Right renal pelvis (tissue), 4 donors: ENCODE measurements at regions not wholly inside any gene's neighbourhood (a gene's known extent, or its start where the extent isn't known, plus 50 kb on each side); places are given as distances from the start of the nearest gene placed in this dataset.

Experiments
- DNase-seq, 4 donors: peaks; one replicate each; pipeline ENCODE4 v3.0.0-alpha.2; 2013; ENCODE audit warnings: low read depth in 4 of 4, low spot score in 3 of 4, missing footprints in 1 of 4

GRCh38 chr10:10807106-10807505 is 210.6 kb upstream of the CELF2 start:
- no peak for DNase-seq

GRCh38 chr10:10811562-10811961 is 206.1 kb upstream of the CELF2 start:
- no peak for DNase-seq

DNA sequence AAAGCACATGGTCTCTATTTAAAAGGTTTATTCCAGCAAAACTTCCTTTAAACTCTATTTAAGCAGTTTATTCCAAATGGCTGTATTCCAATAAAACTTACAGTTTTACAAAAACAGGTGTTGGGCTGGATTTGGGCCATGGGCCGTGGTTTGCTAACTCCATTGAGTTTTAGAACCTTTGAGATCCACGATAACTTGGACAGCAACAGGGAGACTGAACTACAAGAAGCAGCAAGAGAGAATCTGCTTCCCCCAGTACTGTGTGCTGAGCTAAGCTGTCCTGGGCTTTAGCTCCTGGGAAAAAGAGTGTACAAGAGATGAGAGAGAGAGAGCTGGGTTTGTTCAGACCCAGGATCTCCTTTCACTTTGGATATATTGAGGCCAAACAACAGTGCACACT is 204.0 kb upstream of the CELF2 start:
- DNase-seq = no peak

- DNase-seq = no peak
Measured at GRCh38 chr10:10814069-10814468, 203.6 kb upstream of the CELF2 start.

DNA sequence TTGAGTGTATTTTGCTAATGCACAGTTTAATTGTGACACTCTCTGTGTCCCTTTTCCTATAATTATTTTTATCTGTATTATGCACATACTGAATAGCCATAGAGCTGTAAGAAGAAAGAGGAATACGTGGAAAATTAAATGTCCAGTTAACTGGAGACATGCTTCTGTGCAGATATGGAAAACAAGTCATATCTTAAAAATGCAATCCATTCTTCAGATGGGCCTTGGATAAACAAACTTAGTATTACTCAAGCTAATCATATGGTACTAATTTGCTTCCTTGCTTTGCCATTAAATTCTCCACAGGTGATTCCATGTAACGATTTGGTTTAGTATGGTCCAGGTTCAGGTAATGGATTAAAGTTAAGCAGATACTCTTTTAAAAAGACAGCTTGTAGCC is 201.2 kb upstream of the CELF2 start:
- no peak for DNase-seq

DNA sequence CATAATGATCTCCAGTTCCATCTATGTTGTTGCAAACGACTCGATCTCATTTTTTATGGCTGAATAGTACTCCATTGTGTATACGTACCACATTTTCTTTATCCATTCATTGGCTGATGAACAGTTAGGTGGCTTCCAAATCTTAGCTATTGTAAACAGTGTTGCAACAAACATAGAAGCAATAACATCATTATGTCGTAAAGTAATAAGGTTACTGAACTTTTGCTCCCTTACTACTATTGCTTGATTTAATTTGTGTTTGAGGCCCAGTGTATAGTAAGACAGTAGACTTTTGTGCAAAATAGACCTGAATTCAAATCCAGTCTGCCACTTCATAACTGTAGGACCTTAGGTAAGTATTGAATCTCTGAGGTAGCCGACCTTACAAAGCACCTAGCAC is 200.1 kb upstream of the CELF2 start:
- DNase-seq = no peak

DNA sequence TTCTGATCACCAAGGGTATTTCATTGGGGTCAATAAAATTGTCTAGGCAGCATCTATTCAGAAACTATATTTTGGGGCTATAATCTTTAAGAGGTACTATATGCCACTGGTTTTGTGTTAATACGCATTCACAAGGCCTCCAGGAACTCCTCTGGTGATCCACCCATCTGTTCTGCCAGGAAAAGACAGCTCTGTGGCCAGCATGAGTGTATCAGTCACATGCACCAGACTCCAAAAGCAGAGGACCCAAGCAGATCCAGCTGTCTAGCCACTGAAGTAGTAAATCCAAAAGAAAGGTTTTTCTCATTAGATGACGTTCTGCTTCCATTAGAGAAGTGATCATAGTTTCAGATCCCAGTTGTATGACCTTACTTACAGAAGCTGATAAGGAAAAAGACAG is 199.6 kb upstream of the CELF2 start:
- DNase-seq = no peak

GRCh38 chr10:10819206-10819856 is 198.3 kb upstream of the CELF2 start:
- DNase-seq = no peak

DNA sequence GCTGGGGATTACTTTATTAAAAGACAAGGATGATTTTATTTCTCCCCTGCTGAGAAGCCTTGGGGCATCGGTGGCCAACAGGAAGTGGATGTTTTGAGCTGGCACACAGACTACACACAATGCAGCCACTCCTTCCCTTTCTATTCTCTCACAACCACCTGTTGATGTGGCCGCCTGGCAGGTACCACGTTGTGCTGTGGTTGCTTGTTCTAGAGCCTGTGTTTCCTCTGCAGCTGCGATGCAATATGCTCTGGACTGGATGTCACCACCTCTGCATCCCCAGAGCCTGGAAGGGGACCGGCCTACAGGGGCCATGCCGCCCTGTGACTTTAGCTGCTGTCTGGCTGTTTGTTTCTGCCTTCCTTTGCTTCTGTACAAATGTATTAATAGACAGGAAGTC is 195.7 kb upstream of the CELF2 start:
- DNase-seq = no peak

- no peak for DNase-seq
Measured at GRCh38 chr10:10824591-10825148, 193.0 kb upstream of the CELF2 start.

GRCh38 chr10:10826125-10826524 is 191.5 kb upstream of the CELF2 start:
- DNase-seq = no peak

DNA sequence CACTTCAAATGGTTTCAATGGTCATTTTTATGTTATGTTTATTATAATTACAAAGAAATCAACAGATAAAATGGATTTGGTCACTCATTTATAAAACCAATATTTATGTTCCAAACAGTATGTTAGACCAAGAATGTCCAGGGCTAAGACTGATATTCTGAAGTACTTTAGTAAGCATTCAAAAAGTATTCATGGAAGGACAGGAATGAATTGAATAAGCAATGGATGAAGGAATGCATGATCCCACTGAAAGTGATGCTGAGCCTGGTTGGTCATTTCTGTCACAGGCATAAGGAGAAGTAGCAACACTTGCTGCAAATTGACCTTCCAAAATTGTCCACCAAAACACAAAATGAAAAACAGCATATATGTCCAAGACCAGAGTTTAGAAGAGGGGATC is 189.0 kb upstream of the CELF2 start:
- DNase-seq = no peak

- no peak for DNase-seq
Measured at GRCh38 chr10:10829576-10829975, 188.1 kb upstream of the CELF2 start.

GRCh38 chr10:10830293-10830986 is 187.2 kb upstream of the CELF2 start:
- no peak for DNase-seq

- DNase-seq = no peak
Measured at GRCh38 chr10:10831085-10831484, 186.6 kb upstream of the CELF2 start.

- no peak for DNase-seq
Measured at GRCh38 chr10:10833955-10834354, 183.7 kb upstream of the CELF2 start.

DNA sequence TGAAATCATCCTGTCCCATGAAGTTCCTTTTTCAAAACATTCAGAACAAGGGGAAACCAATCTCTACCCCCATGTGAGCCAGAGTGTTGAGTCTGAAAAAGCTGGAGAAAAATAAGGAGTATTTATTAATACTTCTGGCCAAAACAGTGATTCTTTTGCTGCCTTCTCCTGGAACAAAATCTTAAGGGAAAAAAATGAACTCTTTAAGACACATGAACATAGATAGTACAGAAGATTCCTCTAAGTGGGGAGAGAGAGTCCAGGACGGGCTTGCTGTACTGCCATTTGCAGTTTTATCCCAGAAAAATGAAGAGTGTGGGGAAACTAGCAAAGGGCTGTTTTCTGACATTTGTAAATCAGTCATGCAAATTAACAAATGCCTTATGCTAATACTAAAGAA is 173.4 kb upstream of the CELF2 start:
- DNase-seq = no peak

GRCh38 chr10:10845185-10845584 is 172.5 kb upstream of the CELF2 start:
- DNase-seq = no peak

- DNase-seq = no peak
Measured at GRCh38 chr10:10845826-10846503, 171.7 kb upstream of the CELF2 start.

GRCh38 chr10:10846504-10846900 is 171.2 kb upstream of the CELF2 start:
- DNase-seq = no peak

- DNase-seq = no peak
Measured at GRCh38 chr10:10847387-10847786, 170.3 kb upstream of the CELF2 start.
